ENCODE measurements at regions not wholly inside any gene's neighbourhood (a gene's known extent, or its start where the extent isn't known, plus 50 kb on each side); places are given as distances from the start of the nearest gene placed in this dataset.

DNA sequence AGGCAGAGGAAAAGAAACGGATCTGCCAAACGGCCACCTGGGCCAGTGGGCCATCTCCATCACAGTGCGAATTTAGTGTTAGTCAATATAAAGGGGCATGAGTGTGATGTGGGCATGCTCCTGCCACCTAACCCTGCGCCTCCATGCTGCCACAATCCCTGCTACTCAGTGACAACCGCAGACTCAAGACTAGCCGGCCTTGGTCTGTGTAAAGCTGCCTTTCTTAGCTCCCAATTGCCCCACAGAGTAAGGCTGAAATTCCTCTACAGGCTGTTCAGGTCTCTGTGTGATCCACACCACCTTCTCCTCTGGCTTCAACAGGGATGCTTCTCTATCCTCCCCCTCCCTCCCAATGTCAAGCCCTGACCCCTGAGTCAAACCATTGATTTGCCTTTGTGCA, 269.7 kb downstream of the XXYLT1 start:
- Histone ChIP-seq H3K27ac (ENCODE audit: low read depth, low read length) (no peak overlapping the region), H3K4me1 (ENCODE audit: control insufficient read depth in 5 of 5, insufficient read depth in 5 of 5, low read length in 5 of 5) (peaks cover 11 to 25% (median 21%) of the 10 kb centered on the region in 5 donors), H3K27me3 (ENCODE audit: control insufficient read depth in 5 of 5, insufficient read depth in 4 of 5, low read length in 5 of 5) (peaks cover 0 to 13% (median 4%) of the 10 kb centered on the region in 5 donors), H3K4me3 (ENCODE audit: low read depth in 1 of 5, low read length in 5 of 5) (no peak overlapping the region), H3K36me3 (ENCODE audit: control insufficient read depth in 5 of 5, insufficient read depth in 5 of 5, low read length in 5 of 5) (no peaks in the 10 kb centered on the region), H3K9ac (ENCODE audit: low read length in 5 of 5) (no peak overlapping the region), H3K9me3 (ENCODE audit: control insufficient read depth in 5 of 5, low read length in 5 of 5) (no peaks in the 10 kb centered on the region)

DNA sequence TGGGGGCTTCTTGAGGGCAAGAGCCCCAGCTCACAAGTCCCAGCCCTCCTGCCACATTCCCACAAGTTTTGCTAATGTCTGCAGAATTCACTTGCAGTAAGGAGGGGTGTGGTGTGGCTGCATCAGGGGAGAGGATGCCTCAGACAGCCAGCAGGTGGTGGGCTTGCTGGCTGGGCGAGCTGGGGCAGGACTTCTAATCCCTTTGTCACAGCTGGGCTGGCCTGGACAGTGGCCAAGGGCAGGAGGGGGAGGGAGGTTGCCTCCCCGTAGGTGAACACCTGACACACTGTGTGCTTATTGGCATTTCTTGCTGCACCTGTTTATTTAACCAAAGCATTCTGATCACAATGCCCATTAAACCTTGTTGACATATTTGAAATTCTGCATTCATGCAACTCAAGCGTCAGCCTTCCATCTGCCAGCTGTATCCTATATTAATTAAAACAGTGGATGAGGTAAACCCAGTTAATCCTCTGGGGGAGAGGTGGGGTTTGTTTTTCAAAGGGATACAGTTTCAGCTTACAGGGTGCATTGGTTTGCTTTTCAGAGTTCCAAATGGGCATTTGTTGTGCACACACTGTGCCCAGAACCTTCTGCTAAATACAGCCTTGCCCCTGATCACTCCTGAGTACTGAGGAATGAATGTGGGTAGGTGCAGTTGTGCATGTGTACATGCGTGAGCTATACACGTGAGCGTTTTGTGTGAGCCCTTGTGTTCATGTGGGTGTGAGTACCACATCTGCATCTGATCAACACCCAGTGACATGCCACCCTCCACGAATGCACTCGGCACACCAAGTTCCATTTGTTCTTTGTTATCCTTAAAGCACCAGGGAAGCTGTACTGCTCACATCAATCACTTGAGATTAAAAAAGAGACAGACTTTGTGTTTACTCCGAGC, 268.7 kb downstream of the XXYLT1 start:
- H3K27ac ChIP-seq (ENCODE audit: low read depth, low read length) = peak overlapping the region; percentile 24
- H3K36me3 ChIP-seq (ENCODE audit: control insufficient read depth in 5 of 5, insufficient read depth in 5 of 5, low read length in 5 of 5) = no peaks in the 10 kb centered on the region
- H3K27me3 ChIP-seq (ENCODE audit: control insufficient read depth in 5 of 5, insufficient read depth in 4 of 5, low read length in 5 of 5) = peaks cover 0 to 16% (median 4%) of the 10 kb centered on the region in 5 donors
- peak overlapping the region in 2 of 5 donors; percentile 7 to 8 for H3K4me3 ChIP-seq (ENCODE audit: low read depth in 1 of 5, low read length in 5 of 5)
- peaks cover 11 to 25% (median 21%) of the 10 kb centered on the region in 5 donors for H3K4me1 ChIP-seq (ENCODE audit: control insufficient read depth in 5 of 5, insufficient read depth in 5 of 5, low read length in 5 of 5)
- no peak overlapping the region for H3K9ac ChIP-seq (ENCODE audit: low read length in 5 of 5)
- no peaks in the 10 kb centered on the region for H3K9me3 ChIP-seq (ENCODE audit: control insufficient read depth in 5 of 5, low read length in 5 of 5)

- Histone ChIP-seq H3K4me3 (ENCODE audit: low read depth in 1 of 5, low read length in 5 of 5) (peak overlapping the region in 4 of 5 donors; percentile 3 to 10 (median 8)), H3K9me3 (ENCODE audit: control insufficient read depth in 5 of 5, low read length in 5 of 5) (no peaks in the 10 kb centered on the region), H3K27me3 (ENCODE audit: control insufficient read depth in 5 of 5, insufficient read depth in 4 of 5, low read length in 5 of 5) (peaks cover 0 to 16% (median 4%) of the 10 kb centered on the region in 5 donors), H3K36me3 (ENCODE audit: control insufficient read depth in 5 of 5, insufficient read depth in 5 of 5, low read length in 5 of 5) (no peaks in the 10 kb centered on the region), H3K4me1 (ENCODE audit: control insufficient read depth in 5 of 5, insufficient read depth in 5 of 5, low read length in 5 of 5) (peaks cover 11 to 32% (median 21%) of the 10 kb centered on the region in 5 donors), H3K27ac (ENCODE audit: low read depth, low read length) (peak overlapping the region; percentile 24), H3K9ac (ENCODE audit: low read length in 5 of 5) (no peak overlapping the region)
These were observed 267.7 kb downstream of the XXYLT1 start for GRCh38 chr3:195003006-195003892.

- peaks cover 0 to 17% (median 4%) of the 10 kb centered on the region in 5 donors for H3K27me3 ChIP-seq (ENCODE audit: control insufficient read depth in 5 of 5, insufficient read depth in 4 of 5, low read length in 5 of 5)
- no peak overlapping the region for H3K9ac ChIP-seq (ENCODE audit: low read length in 5 of 5)
- no peaks in the 10 kb centered on the region for H3K9me3 ChIP-seq (ENCODE audit: control insufficient read depth in 5 of 5, low read length in 5 of 5)
- H3K4me3 ChIP-seq (ENCODE audit: low read depth in 1 of 5, low read length in 5 of 5) = no peak overlapping the region
- no peaks in the 10 kb centered on the region for H3K36me3 ChIP-seq (ENCODE audit: control insufficient read depth in 5 of 5, insufficient read depth in 5 of 5, low read length in 5 of 5)
- H3K27ac ChIP-seq (ENCODE audit: low read depth, low read length) = no peak overlapping the region
- H3K4me1 ChIP-seq (ENCODE audit: control insufficient read depth in 5 of 5, insufficient read depth in 5 of 5, low read length in 5 of 5) = peaks cover 11 to 32% (median 21%) of the 10 kb centered on the region in 5 donors
These were observed 267.1 kb downstream of the XXYLT1 start for GRCh38 chr3:195003893-195004289.

- Histone ChIP-seq H3K9me3 (ENCODE audit: control insufficient read depth in 5 of 5, low read length in 5 of 5) (no peaks in the 10 kb centered on the region), H3K27me3 (ENCODE audit: control insufficient read depth in 5 of 5, insufficient read depth in 4 of 5, low read length in 5 of 5) (peaks cover 0 to 15% (median 4%) of the 10 kb centered on the region in 5 donors), H3K4me3 (ENCODE audit: low read depth in 1 of 5, low read length in 5 of 5) (no peak overlapping the region), H3K4me1 (ENCODE audit: control insufficient read depth in 5 of 5, insufficient read depth in 5 of 5, low read length in 5 of 5) (peaks cover 11 to 32% (median 21%) of the 10 kb centered on the region in 5 donors), H3K36me3 (ENCODE audit: control insufficient read depth in 5 of 5, insufficient read depth in 5 of 5, low read length in 5 of 5) (no peaks in the 10 kb centered on the region), H3K27ac (ENCODE audit: low read depth, low read length) (no peak overlapping the region), H3K9ac (ENCODE audit: low read length in 5 of 5) (no peak overlapping the region)
These were observed 266.3 kb downstream of the XXYLT1 start for GRCh38 chr3:195004512-195005250.

DNA sequence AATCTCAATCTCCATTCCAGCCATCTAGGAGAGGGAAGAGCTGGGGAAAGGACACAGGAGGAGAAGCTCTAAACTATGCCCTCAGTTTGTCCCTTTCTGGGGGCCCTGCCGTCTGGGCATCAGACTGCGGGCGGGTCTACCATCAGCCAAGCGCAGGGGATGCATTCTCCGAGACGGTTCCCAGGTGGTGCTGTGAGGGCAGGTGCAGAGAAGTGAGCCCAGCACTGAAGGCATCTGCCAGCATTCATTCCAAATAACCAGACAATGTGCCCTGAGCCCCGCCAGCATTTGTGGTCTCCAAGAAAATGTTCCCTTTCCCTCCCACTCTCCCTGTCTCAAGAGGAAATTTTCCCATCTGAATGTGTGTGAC, 265.7 kb downstream of the XXYLT1 start:
- H3K4me3 ChIP-seq (ENCODE audit: low read depth in 1 of 5, low read length in 5 of 5) = no peak overlapping the region
- H3K4me1 ChIP-seq (ENCODE audit: control insufficient read depth in 5 of 5, insufficient read depth in 5 of 5, low read length in 5 of 5) = peaks cover 11 to 32% (median 21%) of the 10 kb centered on the region in 5 donors
- H3K9ac ChIP-seq (ENCODE audit: low read length in 5 of 5) = no peak overlapping the region
- no peaks in the 10 kb centered on the region for H3K9me3 ChIP-seq (ENCODE audit: control insufficient read depth in 5 of 5, low read length in 5 of 5)
- no peaks in the 10 kb centered on the region for H3K36me3 ChIP-seq (ENCODE audit: control insufficient read depth in 5 of 5, insufficient read depth in 5 of 5, low read length in 5 of 5)
- H3K27me3 ChIP-seq (ENCODE audit: control insufficient read depth in 5 of 5, insufficient read depth in 4 of 5, low read length in 5 of 5) = peaks cover 0 to 15% (median 4%) of the 10 kb centered on the region in 5 donors
- H3K27ac ChIP-seq (ENCODE audit: low read depth, low read length) = no peak overlapping the region

DNA sequence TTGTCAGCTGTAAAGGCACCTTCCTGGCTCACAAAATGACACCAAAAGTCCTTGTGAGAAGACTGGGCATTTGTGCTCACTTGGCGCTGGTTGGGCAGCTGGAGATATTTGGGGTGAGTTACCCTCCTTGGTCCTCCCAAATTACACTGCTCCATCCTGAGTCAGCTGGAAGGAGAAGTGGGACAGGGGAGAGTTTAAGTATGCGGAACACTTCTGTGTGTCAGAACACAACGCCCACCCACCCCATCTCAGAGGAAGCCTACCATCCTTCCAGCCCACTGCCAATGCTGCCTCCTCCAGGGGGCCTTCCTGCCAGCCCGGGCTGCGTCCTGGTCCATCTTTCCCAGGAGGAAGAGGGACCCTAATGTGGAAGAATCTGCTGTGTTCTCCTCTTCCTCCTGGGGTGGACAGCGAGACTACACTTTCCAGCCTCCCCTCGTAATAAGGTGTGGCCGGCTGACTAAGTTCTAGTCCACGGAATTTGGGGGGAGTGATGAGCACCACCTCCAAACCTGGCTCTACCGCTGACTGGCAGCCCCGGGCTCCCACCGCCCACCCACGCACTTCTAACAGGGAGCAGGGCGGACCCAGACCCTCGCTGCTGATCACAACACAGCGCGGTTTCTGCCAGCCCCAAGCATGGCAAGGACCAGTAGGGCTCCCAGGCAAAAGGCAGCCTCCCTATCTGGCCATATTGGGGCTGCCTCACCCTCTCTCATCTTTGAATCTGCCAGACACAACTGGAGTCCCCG, 265.0 kb downstream of the XXYLT1 start:
- Histone ChIP-seq H3K9me3 (ENCODE audit: control insufficient read depth in 5 of 5, low read length in 5 of 5) (no peaks in the 10 kb centered on the region), H3K27ac (ENCODE audit: low read depth, low read length) (no peak overlapping the region), H3K36me3 (ENCODE audit: control insufficient read depth in 5 of 5, insufficient read depth in 5 of 5, low read length in 5 of 5) (no peaks in the 10 kb centered on the region), H3K4me3 (ENCODE audit: low read depth in 1 of 5, low read length in 5 of 5) (no peak overlapping the region), H3K4me1 (ENCODE audit: control insufficient read depth in 5 of 5, insufficient read depth in 5 of 5, low read length in 5 of 5) (peaks cover 11 to 32% (median 21%) of the 10 kb centered on the region in 5 donors), H3K27me3 (ENCODE audit: control insufficient read depth in 5 of 5, insufficient read depth in 4 of 5, low read length in 5 of 5) (peaks cover 0 to 15% (median 4%) of the 10 kb centered on the region in 5 donors), H3K9ac (ENCODE audit: low read length in 5 of 5) (no peak overlapping the region)

GRCh38 chr3:195007151-195007550, 263.8 kb downstream of the XXYLT1 start:
- Histone ChIP-seq H3K36me3 (ENCODE audit: control insufficient read depth in 5 of 5, insufficient read depth in 5 of 5, low read length in 5 of 5) (no peaks in the 10 kb centered on the region), H3K9ac (ENCODE audit: low read length in 5 of 5) (no peak overlapping the region), H3K27ac (ENCODE audit: low read depth, low read length) (no peak overlapping the region), H3K4me3 (ENCODE audit: low read depth in 1 of 5, low read length in 5 of 5) (no peak overlapping the region), H3K9me3 (ENCODE audit: control insufficient read depth in 5 of 5, low read length in 5 of 5) (no peaks in the 10 kb centered on the region), H3K4me1 (ENCODE audit: control insufficient read depth in 5 of 5, insufficient read depth in 5 of 5, low read length in 5 of 5) (peaks cover 11 to 24% (median 16%) of the 10 kb centered on the region in 5 donors), H3K27me3 (ENCODE audit: control insufficient read depth in 5 of 5, insufficient read depth in 4 of 5, low read length in 5 of 5) (peaks cover 0 to 17% (median 4%) of the 10 kb centered on the region in 5 donors)

DNA sequence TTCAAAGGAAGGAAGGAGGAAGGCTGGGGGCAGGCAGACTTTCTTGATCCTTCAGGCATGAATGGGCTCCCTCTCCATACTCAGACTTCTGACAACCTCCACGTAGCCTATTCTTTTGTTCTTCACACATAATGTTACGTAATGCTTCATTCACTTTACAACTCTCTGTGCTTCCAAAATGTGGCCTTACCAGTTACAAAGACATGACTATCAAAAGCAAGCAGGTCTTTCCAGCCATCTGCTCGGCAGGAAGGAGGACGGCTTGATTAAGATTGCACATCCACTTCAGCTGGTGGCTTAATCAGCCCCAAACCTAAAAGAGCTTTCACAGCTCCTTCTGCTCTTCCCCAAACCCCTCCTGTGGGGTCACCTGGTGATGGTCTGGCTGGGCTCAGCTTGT, 263.2 kb downstream of the XXYLT1 start:
- Histone ChIP-seq H3K27ac (ENCODE audit: low read depth, low read length) (no peak overlapping the region), H3K4me1 (ENCODE audit: control insufficient read depth in 5 of 5, insufficient read depth in 5 of 5, low read length in 5 of 5) (peaks cover 7 to 18% (median 10%) of the 10 kb centered on the region in 5 donors), H3K36me3 (ENCODE audit: control insufficient read depth in 5 of 5, insufficient read depth in 5 of 5, low read length in 5 of 5) (no peaks in the 10 kb centered on the region), H3K27me3 (ENCODE audit: control insufficient read depth in 5 of 5, insufficient read depth in 4 of 5, low read length in 5 of 5) (peaks cover 0 to 20% (median 4%) of the 10 kb centered on the region in 5 donors), H3K4me3 (ENCODE audit: low read depth in 1 of 5, low read length in 5 of 5) (no peak overlapping the region), H3K9me3 (ENCODE audit: control insufficient read depth in 5 of 5, low read length in 5 of 5) (no peaks in the 10 kb centered on the region), H3K9ac (ENCODE audit: low read length in 5 of 5) (no peak overlapping the region)
